HG03439 (cell line): ENCODE measurements at regions not wholly inside any gene's neighbourhood (a gene's known extent, or its start where the extent isn't known, plus 50 kb on each side); places are given as distances from the start of the nearest gene placed in this dataset.
"Not testable (repeated sequence)": the region's sequence is repeated elsewhere in the genome, so short reads cannot be mapped to it uniquely, and the experiment has no call there.

Source experiments
- ATAC-seq: cut with Tn5 transposase; IDR thresholded peaks from one replicate; pipeline ENCODE4 v1.9.1; 2021; ENCODE audit warnings: mild to moderate bottlenecking, moderate library complexity; ENCODE audit not compliant: unreplicated experiment

GRCh38 chr2:103361712-103362111, 599.9 kb downstream of the TMEM182 start:
- no peak for ATAC-seq

- ATAC-seq, result no peak
Measured at GRCh38 chr2:103363639-103364038, 601.8 kb downstream of the TMEM182 start.

- ATAC-seq, result no peak
Measured at GRCh38 chr2:103364177-103364576, 602.3 kb downstream of the TMEM182 start.

DNA sequence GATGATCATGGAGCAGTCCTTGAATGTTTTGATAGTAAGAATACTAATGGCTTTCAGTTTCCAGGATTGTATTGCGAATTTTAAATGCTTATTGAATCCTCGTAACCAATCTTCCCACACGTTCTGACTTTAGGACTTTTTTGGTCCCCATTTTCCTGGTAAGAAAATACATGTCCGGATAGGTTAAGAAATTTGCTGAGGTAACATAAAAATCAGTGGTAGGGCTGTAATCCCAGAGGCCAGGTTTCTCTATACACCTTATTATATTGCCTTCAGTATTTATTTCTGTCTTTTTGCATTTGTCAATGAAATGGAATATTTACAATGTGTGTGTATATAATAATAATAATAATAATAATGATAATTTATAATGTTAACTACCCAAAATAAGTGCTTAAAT, 603.2 kb downstream of the TMEM182 start:
- ATAC-seq, result no peak

DNA sequence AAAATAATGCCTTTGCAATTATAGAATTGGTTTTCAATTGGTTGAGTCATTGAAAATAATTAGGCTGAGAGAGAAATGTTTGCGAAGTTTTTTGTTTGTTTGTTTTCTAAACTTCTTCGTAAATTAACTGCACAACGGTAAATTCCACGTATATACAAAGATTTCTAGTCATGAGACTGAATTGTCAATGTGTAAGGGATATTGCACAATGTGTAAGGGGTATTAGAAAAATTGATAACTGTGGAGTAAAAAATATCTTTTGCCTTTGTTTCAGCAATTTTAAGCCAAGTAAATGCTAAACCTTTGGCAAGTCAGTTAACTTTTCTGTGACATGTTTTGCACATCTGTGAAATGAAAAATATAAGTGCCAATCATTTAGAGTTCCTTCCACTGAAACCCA, 606.0 kb downstream of the TMEM182 start:
- no peak for ATAC-seq

GRCh38 chr2:103383541-103383940, 621.7 kb downstream of the TMEM182 start:
- ATAC-seq, result no peak

- ATAC-seq, result no peak
Measured at GRCh38 chr2:103386872-103387271, 625.0 kb downstream of the TMEM182 start.

- ATAC-seq, result no peak
Measured at GRCh38 chr2:103387888-103388287, 626.1 kb downstream of the TMEM182 start.

- no peak for ATAC-seq
Measured at GRCh38 chr2:103396152-103396551, 634.3 kb downstream of the TMEM182 start.

GRCh38 chr2:103401621-103402020, 639.8 kb downstream of the TMEM182 start:
- ATAC-seq, result no peak

GRCh38 chr2:103402336-103402735, 640.5 kb downstream of the TMEM182 start:
- ATAC-seq, result no peak

DNA sequence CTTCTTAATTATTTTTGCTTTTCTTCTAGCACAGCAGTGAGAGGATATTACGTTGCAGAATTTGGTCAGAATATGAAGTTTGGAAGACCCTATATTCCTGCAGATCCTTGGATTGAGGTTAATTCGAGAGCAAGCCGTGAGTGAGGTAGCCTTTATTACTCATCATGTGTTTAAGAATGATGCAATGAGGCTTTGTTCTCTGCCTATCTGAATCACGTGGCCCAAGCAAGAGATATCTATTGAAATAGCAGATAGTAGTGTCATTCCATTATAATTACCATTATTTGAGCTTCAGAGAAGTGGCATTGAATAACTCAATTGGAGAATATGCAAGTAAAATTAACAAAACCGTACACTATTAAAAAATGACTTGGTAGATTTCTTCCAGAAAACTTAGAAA, 641.1 kb downstream of the TMEM182 start:
- no peak for ATAC-seq

DNA sequence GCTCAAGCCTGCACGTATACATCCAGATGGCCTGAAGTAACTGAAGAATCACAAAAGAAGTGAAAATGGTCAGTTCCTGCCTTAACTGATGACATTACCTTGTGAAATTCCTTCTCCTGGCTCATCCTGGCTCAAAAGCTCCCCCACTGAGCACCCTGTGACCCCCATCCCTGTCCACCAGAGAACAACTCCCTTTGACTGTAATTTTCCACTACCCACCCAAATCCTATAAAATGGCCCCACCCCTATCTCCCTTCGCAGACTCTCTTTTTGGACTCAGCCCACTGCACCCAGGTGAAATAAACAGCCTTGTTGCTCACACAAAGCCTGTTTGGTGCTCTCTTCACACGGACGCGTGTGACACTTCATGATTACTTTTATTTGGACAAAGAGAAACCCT, 641.6 kb downstream of the TMEM182 start:
- not testable (repeated sequence) for ATAC-seq

- no peak for ATAC-seq
Measured at GRCh38 chr2:103410221-103410620, 648.4 kb downstream of the TMEM182 start.

DNA sequence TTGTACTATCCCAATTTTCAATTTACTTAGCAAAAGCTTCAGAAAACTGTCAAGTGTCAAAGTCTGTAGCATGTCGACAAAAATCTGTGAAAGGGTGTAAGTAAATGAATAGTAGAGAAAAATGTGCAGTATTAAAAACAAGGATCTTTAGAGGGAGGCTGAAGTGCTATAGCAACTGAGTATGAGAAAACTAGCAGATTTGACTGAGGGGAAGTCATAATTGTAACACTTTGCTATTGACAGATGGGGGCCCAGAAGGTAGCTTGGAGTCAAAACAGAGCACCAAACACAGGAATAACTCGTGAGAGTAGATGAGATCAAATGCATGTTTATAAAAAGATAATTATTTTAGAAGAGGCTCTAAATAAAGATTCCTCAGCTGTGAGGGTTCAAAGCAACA, 657.7 kb downstream of the TMEM182 start:
- no peak for ATAC-seq

DNA sequence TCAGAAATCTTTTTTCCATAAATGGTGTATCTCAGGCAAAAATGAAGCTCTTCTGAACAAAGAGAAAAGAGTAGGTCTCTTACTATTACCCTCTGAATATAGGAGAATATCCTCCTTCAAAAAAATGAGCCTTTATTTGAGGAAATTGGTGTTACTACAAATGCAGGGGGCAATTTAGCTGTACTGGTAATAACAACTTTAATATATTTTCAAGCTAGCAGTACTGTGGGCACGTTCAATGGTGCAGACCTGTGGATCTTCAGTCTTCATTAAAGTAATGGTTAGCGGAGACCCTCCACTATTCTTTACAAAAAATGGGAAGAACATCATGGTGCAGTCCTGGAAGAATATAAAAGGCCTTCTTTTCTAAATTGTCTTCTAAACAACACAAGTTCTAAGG, 661.3 kb downstream of the TMEM182 start:
- ATAC-seq, result no peak

DNA sequence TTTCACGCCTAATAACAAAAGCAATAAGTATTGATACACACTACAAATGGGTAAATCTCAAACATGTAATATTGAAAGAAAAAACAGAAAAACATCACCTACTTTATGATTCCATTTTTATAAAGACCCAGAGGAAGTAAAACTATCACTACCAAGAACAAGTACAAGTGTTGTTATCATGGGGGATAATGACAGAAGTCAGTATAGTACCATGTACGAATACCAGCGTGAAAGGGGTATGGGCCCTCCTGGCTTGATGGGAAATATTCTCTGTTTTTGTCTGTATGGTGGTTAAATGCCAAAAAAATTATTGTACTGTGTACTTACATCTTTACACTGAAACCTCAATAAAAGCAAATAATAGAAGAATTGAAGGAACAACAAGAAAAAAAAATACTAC, 665.7 kb downstream of the TMEM182 start:
- ATAC-seq, result no peak

GRCh38 chr2:103430191-103430590, 668.4 kb downstream of the TMEM182 start:
- ATAC-seq, result no peak

GRCh38 chr2:103435010-103435409, 673.2 kb downstream of the TMEM182 start:
- ATAC-seq, result no peak

GRCh38 chr2:103437161-103437560, 675.3 kb downstream of the TMEM182 start:
- no peak for ATAC-seq

DNA sequence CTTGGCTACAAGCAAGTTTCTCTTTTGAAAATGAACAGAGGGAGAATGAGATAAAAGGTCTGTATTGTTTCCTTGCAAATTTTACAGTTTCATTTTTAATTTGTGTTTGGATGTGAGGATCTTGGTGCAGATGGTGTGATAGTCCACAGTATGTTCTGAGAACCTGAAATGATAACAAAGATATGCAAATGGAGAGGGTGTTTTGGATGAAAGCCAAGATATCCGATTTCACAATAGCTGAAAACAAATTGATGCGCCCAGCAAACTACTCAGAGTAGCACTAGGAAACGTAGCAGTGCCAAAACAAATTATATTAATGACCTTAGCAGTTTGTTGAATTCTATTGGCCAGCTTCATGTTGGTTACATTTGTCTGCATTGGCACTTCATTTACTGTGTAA, 683.5 kb downstream of the TMEM182 start:
- no peak for ATAC-seq

DNA sequence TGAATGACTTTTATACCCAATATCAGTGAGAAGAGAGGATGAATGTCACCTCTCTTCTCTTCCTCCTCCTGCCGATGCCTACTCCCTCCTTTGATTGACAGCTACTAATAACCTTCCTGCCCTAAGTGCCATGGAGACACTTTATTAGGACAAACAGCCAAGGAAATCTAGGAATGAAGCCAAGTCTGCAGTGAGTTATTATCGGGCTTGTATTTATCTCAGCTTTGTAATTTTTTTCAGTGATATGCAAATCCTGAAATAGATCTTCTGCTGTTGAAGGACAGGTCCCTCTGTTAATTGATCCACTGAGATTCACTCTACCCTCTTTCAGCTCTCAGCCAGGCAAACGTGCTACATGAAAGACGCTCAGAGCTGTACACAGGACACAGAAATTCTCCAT, 686.7 kb downstream of the TMEM182 start:
- no peak for ATAC-seq

- no peak for ATAC-seq
Measured at GRCh38 chr2:103451283-103451682, 689.5 kb downstream of the TMEM182 start.

GRCh38 chr2:103459283-103459682, 697.5 kb downstream of the TMEM182 start:
- ATAC-seq, result no peak
